Adrenal gland (tissue), 9 donors: ENCODE measurements at regions not wholly inside any gene's neighbourhood (a gene's known extent, or its start where the extent isn't known, plus 50 kb on each side); places are given as distances from the start of the nearest gene placed in this dataset.

Experiments used
- DNase-seq, 7 donors: peaks; one replicate each; pipeline ENCODE4 v3.0.0-alpha.2; 2019 to 2020
- H3K27ac ChIP-seq, 5 donors: fragments of 200-600 bp; sonication (generic) in 4 of 5; 1 replicate in 3 of 5; 2 replicates in 2 of 5; pipeline versions ENCODE4 v1.5.1 to v1.8.0; 2016 to 2020; ENCODE audit warnings: mild to moderate bottlenecking in 1 of 5
- H3K27me3 ChIP-seq: fragments of 200-600 bp; 2 replicates; pipeline ENCODE4 v1.8.0; 2021
- H3K36me3 ChIP-seq, 2 donors: fragments of 200-600 bp; replicated peaks in 1 of 2; 1 replicate in 1 of 2; 2 replicates in 1 of 2; pipeline versions ENCODE4 v1.5.1 to v1.8.0; 2018 to 2022
- H3K4me1 ChIP-seq, 2 donors: fragments of 200-600 bp; replicated peaks in 1 of 2; 1 replicate in 1 of 2; 2 replicates in 1 of 2; pipeline versions ENCODE4 v1.5.1 to v1.8.0; 2018 to 2021
- H3K4me3 ChIP-seq, 4 donors: fragments of 200-600 bp; sonication (generic) in 3 of 4; one replicate each; pipeline ENCODE4 v1.5.1; 2016 to 2018
- H3K9me3 ChIP-seq, 3 donors: fragments of 200-600 bp; sonication (generic) in 1 of 3; replicated peaks in 1 of 3; 1 replicate in 2 of 3; 2 replicates in 1 of 3; pipeline versions ENCODE4 v1.5.1 to v1.8.0; 2016 to 2021
- CTCF ChIP-seq, 6 experiments: fragments of 450-650 bp in 4 of 6; fragments of 200-600 bp in 2 of 6; sonication (generic) in 1 of 6; IDR thresholded peaks; 1 replicate in 5 of 6; 2 replicates in 1 of 6; pipeline versions ENCODE4 v1.5.1 to v1.8.0; 2016 to 2021; ENCODE audit warnings: antibody characterized with exemption in 6 of 6, mild to moderate bottlenecking in 2 of 6, moderate library complexity in 1 of 6
- POLR2A ChIP-seq, 2 donors: fragments of 450-650 bp; IDR thresholded peaks; one replicate each; pipeline ENCODE4 v1.6.1; 2017; ENCODE audit warnings: antibody characterized with exemption in 2 of 2, mild to moderate bottlenecking in 2 of 2, moderate library complexity in 1 of 2
- WGBS, 4 donors: extraction: QIAGEN DNeasy Blood & Tissue Kit in 2 of 4; methylation state at CpG; one replicate each; pipeline versions ENCODE4 v1.1.5 to v1.1.7; 2013 to 2017; 5-methylcytosine and 5-hydroxymethylcytosine counted together
- intact Hi-C, 2 donors: fragments of 100-400 bp; cut with DNase I; formaldehyde crosslinking; loops; one replicate each; pipeline versions ENCODE4 v1.14.1 to v1.15.0; 2022 to 2023
- donor health status: healthy with polysubstance abuse.
- donor health status: Bipolar disorder and iron deficiency.
- donor health status: DM: yes; HTN: yes; CAD: no.
- donor health status: DM: no; HTN: no; CAD: no.
- donor health status: DM: no; HTN: no; CAD: no.

- Histone ChIP-seq H3K4me1 (no peaks in the 10 kb centered on the region), H3K27ac (no peak overlapping the region), H3K36me3 (no peaks in the 10 kb centered on the region), H3K27me3 (no peaks in the 10 kb centered on the region), H3K9me3 (no peaks in the 10 kb centered on the region), H3K4me3 (no peak overlapping the region)
- intact Hi-C loops: no loop called here
- 42 to 65% (median 51%) methylated on average over 6 of the region's 6 CpGs for WGBS, 4 donors
- no peak for DNase-seq
- TF ChIP-seq CTCF (IDR thresholded peaks at IDR 0.05): no peak
- no peak for TF ChIP-seq POLR2A (IDR thresholded peaks at IDR 0.05)
These were observed 62.4 kb upstream of the POU2F1 start for GRCh38 chr1:167158111-167158812.

- no peaks in the 10 kb centered on the region for H3K27me3 ChIP-seq
- intact Hi-C loops: no loop called here
- WGBS, 4 donors: 60 to 88% (median 85%) methylated on average over 3 of the region's 3 CpGs
- H3K4me3 ChIP-seq: no peak overlapping the region
- no peaks in the 10 kb centered on the region for H3K4me1 ChIP-seq
- no peaks in the 10 kb centered on the region for H3K9me3 ChIP-seq
- TF ChIP-seq CTCF (IDR thresholded peaks at IDR 0.05) (no peak), POLR2A (IDR thresholded peaks at IDR 0.05) (no peak)
- no peak for DNase-seq
- H3K27ac ChIP-seq: no peak overlapping the region
- H3K36me3 ChIP-seq: no peaks in the 10 kb centered on the region
These were observed 61.8 kb upstream of the POU2F1 start for GRCh38 chr1:167158813-167159275.

- WGBS, 4 donors: 92 to 97% (median 95%) methylated on average over 5 of the region's 5 CpGs
- intact Hi-C loops: no loop called here
These were observed 60.9 kb upstream of the POU2F1 start for GRCh38 chr1:167159782-167160181.

GRCh38 chr1:167161242-167161641 is 59.4 kb upstream of the POU2F1 start:
- TF ChIP-seq POLR2A (IDR thresholded peaks at IDR 0.05) (no peak), CTCF (IDR thresholded peaks at IDR 0.05) (no peak)
- Histone ChIP-seq H3K9me3 (no peaks in the 10 kb centered on the region), H3K4me1 (no peaks in the 10 kb centered on the region), H3K36me3 (no peaks in the 10 kb centered on the region), H3K27me3 (peaks cover 4% of the 10 kb centered on the region), H3K4me3 (no peak overlapping the region), H3K27ac (no peak overlapping the region)
- WGBS, 4 donors: 51 to 62% (median 53%) methylated on average over 4 to 5 of the region's 5 CpGs
- intact Hi-C loops: no loop called here
- no peak for DNase-seq

More at GRCh38 chr1:167159782-167160181, 60.9 kb upstream of the POU2F1 start:
- H3K9me3 ChIP-seq: no peaks in the 10 kb centered on the region
- H3K27ac ChIP-seq: no peak overlapping the region
- no peaks in the 10 kb centered on the region for H3K36me3 ChIP-seq
- TF ChIP-seq POLR2A (IDR thresholded peaks at IDR 0.05): no peak
- TF ChIP-seq CTCF (IDR thresholded peaks at IDR 0.05): no peak
- no peaks in the 10 kb centered on the region for H3K27me3 ChIP-seq
- DNase-seq: no peak
- H3K4me1 ChIP-seq: no peaks in the 10 kb centered on the region
- no peak overlapping the region for H3K4me3 ChIP-seq
